ENCODE measurements at regions not wholly inside any gene's neighbourhood (a gene's known extent, or its start where the extent isn't known, plus 50 kb on each side); places are given as distances from the start of the nearest gene placed in this dataset.

DNA sequence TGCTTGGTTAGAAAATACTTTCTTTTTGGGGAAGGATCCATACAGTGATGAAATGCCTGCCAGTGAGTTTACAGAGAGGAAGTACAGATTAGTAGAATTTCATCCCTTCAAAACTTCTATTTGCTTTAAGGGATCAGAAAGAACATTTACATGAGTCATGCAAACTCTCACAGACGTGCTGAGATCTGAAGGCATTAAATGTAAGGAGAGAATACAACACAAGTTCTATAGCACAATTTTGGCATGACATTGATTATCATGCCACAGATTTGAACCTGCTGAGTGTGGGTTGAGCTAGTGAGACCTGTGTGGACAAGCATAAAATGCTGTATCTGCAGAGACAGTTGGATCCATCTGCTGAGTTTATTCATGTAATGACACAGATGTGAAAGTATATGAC is 613.6 kb upstream of the SEMA6A start:
- TF ChIP-seq, protein P1, sequence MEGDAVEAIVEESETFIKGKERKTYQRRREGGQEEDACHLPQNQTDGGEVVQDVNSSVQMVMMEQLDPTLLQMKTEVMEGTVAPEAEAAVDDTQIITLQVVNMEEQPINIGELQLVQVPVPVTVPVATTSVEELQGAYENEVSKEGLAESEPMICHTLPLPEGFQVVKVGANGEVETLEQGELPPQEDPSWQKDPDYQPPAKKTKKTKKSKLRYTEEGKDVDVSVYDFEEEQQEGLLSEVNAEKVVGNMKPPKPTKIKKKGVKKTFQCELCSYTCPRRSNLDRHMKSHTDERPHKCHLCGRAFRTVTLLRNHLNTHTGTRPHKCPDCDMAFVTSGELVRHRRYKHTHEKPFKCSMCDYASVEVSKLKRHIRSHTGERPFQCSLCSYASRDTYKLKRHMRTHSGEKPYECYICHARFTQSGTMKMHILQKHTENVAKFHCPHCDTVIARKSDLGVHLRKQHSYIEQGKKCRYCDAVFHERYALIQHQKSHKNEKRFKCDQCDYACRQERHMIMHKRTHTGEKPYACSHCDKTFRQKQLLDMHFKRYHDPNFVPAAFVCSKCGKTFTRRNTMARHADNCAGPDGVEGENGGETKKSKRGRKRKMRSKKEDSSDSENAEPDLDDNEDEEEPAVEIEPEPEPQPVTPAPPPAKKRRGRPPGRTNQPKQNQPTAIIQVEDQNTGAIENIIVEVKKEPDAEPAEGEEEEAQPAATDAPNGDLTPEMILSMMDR (optimal IDR thresholded peaks at IDR 0.05 in 1 of 3, IDR thresholded peaks at IDR 0.05 in 1 of 3, conservative IDR thresholded peaks at IDR 0.05 in 1 of 3; ENCODE audit: extremely low read depth in 1 of 3, insufficient read depth in 2 of 3, low read length in 3 of 3): no peak
- no peak for TF ChIP-seq EZH2 (IDR thresholded peaks at IDR 0.05; ENCODE audit: low read length)

Data from keratinocyte (primary cell).